SHP77 (cell line): ENCODE measurements at regions not wholly inside any gene's neighbourhood (a gene's known extent, or its start where the extent isn't known, plus 50 kb on each side); places are given as distances from the start of the nearest gene placed in this dataset.

Source experiments
- DNase-seq, 2 experiments: peaks; one replicate each; lab custom pipeline; 2025; lab: John Stamatoyannopoulos, UW

DNA sequence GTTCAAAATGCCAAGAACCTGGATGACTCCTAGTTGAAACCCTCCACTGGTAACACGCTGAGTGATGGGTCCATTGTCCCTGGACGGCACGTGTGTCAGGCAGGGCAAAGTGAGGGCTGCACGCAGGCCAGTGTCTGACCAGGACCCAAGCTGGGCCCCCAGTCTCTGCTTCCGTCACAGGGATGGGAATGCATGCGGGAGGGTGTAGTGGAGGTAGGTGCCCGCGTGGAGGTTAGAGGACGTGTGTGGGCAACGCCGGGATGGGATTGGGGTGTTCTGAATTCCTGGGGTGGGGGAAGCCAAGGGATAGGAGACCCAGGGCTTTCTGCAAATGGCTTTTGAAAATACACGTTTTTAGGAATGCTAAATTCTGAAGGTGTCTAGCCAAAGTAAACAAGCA is 943.3 kb downstream of the BRD1 start:
- DNase-seq, result no peak

DNA sequence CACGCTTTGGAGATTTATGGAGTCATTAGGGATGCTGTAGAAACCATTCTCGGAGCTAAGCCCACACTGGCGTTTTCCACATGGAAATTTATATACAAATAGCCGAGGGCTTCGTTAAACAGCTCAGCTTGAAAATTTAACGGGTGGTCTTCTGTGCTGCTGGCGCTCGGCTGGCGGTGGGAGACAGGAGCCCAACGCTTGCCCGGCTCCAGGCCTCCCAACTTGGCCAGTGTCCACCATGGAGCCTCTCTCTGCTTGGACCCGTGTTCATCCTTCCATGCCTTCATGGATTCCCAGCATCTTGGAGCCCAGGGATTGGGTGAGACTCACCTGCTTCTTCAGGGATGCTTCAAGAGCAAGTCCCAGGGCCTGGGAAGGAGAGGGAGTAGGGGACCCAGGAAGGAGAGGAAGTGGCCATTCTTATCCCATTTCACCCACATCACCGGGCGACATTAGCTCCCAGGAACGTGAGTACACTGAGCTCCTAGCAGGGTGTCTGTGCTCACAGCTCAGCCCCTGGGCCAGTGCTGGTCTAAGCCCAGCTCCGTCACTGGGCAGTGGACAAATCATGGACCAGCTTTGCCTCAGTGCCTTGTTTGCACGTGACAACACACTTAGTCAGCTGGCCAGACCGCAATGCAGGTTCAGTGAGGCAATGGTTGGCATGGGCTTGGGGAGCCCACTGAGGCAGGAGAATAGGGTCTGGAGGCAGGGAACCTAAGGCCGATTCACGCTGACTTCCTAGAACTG is 944.3 kb downstream of the BRD1 start:
- DNase-seq, result no peak

DNA sequence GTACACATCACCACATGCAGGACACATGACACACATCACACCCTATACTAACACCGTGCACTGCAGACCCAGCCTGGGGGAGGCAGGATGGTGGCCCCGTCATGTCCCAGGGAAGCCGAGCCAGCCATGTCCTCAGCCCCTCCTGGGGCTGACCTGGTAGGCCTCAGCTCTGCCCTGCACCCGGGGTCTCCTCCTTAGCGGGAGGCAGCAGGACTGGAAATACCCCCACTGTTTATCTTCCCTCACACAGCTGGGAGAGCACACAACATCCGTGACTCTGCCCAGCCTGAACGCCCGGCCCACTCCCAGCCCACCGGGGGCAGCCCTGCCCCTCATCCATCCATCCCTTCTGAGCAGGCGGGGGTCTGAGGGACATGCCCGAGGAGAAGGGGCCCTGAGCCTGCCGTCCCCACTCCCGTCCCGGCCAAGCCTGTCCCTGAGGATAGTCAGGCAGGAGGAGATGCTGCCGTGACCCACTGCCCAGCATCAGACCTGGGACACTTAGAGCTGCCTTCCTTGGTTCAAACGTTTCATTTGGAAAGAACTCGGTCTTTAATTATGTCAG is 945.0 kb downstream of the BRD1 start:
- no peak for DNase-seq

DNA sequence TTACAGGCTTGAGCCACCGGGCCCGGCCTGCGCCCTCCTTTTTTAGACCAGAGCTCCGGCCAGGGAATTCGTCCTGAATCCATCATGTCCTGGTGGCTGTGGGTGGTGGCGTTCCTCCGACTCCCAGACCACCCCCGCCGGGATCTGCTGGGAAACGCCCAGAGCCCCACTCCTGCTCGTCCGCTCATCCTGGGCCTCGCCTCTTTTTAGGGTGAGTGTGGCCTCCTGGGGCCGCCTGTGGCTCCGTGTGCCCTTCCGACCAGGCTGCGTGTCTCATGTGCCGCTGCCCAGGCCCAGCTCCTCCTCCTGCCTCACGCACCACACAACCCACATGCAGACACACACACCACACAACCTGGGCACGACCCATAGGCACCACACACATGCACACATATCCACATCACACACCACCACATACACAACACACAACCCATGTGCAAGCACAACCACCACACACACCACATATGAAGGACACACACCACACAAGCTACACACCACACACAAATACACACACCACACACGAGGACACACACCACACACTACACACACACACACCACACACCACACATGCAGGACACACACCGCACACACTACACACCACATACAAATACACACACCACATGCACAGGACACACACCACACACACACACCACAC is 946.2 kb downstream of the BRD1 start:
- DNase-seq, result no peak

DNA sequence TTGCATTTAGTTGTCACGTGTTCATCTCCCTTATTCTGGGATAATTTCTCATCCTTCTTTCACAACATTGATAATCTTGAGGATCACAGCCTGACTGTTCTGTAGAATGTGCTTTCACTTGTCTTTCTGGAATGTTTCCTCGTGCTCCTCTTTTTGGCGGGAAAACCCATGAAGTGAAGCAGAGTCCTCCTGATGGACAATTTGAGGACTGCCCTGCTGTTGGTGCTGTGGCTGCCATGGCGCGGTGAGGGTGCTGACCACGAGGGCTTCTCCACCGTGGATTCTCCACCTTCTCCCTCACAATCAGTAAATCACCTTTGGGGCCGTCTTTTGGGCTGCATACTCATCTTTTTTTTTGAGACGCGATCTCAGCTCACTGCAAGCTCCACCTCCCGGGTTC is 946.9 kb downstream of the BRD1 start:
- DNase-seq, result no peak

DNA sequence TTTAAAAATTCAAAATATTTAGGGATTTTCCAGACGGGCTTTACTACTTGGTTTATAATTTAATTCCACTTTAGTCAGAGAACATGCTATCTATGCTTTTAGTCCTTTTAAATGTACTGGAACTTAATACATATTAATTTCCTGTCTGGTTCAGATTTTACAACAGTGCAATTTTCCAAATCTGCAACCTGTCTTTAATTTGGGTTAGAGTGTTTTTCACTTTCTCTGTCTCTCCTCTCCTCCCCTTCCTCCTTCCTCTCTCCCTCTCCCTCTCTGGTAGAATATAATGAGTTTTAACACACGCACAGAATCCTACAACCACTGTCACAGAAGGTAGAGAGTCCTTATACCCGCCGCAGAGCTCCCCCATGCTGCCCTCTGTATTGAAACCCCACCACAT is 950.7 kb downstream of the BRD1 start:
- no peak for DNase-seq

DNA sequence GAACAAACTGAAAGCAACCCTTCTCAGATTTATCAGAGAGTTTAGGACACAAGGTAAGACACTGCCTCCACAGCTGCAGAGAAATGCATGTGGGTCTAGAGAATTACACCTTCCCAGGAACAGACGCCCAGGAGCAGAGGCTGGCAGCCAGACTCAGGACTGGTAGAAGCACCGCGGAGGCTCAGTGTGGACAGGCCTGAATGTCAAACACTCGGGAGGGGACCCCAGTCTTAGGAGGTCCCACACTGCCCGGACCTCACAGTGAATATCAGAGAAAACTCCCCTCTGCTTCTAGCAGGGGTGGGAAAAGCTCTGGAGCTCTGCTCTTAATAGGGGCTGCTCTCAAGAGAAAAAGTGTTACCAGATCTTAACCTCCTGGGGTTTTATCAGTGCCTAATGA is 952.7 kb downstream of the BRD1 start:
- no peak for DNase-seq

DNA sequence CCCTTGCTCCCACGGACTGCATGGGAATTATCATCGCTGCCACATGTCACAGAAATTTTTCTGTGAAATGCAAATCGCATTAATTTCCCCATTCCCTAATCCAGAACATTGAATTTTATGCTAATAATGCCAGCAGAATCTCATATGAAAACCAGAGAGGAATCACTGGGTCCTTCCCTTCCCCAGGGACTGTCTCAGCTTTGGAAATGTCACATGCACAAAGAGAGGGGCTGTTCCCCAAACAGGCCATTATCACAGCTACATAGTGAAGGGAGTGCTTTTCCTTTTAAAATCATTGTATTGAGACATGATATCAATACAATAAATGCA is 954.5 kb downstream of the BRD1 start:
- DNase-seq, result no peak

DNA sequence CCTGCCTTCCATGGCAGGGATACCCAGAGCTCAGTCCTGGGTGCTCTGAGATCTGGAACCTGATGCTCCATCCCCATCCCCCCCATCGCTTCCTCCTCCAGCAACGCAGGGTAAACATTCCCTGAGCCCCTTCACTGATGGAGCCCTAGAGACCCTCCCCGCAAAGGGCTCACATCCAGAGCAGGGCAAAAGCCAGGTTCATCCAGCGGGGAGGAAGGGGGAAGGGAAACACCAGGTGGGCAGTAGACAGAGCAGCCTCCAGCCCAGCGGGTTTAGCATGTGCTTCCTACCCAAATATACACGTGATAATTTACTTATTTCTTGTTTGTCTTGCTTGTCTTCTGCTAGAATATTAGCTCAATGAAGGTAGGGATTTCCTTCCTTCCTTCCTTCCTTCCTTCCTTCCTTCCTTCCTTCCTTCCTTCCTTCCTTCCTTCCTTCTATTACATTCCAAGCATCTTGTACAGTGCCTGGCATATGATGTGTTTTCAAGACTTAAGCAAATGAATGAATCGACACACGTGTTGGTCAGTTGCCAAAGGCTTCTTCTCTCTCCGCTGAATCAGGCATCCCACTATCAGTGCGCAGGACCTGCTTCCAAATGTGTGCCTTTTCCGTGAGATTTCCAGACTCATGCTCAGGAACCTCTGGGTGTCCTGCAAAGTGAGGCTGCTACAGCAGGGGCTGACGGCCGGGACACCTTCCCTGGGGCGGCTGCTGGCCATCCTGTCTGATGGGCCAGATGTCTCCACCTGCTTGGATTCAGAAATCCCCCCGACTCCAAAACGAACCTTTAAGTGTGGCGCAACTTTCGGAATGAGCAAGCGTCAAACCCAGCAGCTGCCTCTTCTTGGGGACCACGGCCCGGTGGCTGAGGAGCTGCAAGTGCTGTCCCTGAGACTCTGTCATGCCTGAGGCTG is 955.1 kb downstream of the BRD1 start:
- DNase-seq, result no peak

DNA sequence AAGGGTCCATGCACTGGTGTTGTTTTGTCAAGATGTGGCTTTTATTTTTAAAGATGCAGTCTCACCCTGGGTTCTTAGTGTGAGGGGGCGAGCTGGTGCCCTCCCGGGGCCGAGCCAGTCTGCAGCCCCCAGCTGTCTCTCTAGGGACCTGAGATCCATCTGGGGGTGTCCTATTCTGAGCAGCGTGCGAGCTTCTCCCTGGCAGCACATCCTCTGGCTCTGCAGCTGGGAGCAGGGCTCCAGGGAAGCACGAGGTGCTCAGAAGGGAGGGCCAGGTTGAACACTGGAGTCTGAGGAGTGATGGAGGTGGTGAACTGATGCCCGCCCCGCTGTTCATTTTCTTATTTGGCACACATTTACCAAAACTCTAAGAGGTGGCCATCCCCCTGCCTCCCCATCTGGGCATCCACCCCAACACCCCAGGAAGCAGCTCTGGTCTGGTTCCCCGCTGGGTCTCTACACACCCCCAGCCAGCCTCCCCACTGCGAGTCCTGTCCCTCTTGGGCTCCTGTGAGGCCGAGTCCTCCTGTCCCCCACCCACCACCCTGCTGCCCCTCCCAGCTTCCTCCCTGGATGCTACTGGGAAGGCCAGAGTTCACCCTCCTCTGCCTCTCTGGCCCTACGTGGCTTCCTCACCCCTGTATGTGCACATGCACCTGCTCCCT is 956.4 kb downstream of the BRD1 start:
- no peak for DNase-seq

DNA sequence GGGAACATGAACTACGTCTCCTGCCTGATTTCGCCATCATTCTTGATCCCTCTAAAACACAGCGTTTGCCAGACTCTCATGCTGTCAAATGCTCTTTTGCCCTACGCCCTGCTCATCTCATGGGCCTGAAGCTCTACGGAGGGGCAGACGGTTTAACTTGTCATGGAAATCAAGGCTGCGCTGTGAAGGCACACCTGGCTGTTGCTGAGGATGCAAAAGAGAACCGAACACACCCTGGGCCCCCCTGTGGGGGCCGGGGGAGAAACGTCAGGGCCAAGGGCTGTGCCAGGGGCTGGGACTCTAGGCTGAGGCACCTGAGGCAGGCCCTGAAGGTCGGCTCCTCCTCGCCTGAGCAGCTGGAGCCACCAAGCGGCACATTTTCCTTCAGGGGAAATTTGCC is 957.2 kb downstream of the BRD1 start:
- no peak for DNase-seq

DNA sequence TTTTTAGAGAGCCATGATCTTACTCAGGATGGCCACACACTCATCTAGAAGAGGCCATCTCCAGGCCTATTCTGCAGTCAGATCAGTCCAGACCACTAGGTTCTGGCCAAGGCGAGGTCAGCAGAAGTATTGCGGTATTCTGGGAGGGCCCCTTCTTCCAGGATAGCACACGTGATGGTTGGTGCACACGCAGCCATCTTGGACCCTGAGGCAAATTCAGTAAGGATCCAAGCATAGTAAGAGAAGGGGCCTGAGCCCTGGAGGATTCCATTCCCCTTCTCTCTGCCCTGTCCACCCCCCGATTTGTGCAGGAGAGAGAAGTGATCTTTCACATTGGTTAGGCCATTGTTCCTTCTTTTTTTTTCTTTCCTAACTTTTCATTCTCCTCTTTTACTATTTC is 957.9 kb downstream of the BRD1 start:
- DNase-seq, result no peak

DNA sequence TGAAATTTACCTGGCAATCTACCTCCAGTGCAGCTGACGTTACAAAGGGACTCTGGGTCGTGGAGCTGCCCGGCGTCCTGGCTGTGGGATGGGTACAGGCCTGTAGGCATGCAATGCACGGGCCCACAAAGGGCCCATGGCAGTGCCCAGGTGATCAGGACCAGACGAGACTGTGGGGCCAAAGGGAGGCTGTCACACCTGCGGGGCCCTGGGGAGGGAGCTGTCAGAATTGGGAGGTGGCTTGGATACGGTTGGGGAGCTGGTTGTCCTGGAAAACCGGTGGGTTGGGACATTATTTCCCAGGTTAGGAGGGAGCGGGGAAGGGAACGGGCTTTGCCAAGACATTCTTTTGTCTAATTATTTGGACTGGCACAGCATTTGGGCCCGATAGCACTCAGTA is 958.5 kb downstream of the BRD1 start:
- DNase-seq, result no peak

DNA sequence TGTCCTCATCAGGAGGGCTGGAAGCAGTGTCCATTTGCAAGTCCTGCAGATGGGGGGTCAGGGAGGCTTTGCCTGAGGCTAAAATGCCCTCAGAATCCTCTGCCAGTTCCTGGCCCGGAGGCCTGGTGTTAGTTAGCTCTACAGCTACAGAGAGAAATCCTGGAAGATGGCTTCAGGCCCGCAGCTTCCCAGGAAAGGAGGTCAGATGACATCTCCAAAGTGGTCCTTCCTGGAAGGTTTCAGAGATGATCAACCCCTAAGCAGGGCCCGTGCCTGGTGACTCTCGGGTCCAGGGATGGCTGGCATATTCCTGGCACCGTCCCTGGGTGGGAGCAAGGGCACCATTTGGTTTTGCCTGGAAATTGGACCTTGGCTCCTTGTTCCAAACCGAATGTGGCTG is 959.1 kb downstream of the BRD1 start:
- no peak for DNase-seq

DNA sequence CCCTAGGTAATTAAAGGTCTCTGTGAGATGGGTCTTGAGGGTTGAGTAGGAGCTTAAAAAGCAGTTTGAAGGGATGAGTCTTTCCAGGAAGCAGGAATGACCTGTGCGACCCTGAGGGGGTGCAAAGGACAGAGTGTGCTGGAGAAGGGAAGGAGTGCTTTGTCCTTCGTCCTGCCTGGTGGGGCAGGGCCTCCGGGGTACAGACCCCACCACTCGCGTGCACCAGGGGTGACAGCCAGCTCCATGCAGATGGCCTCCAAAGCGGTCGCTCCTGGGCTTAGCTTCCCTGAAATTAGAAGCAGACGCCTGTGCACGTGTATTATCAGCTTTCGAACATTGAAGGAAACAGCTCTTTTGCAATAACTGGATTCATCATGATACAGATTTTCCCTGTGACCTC is 959.8 kb downstream of the BRD1 start:
- no peak for DNase-seq

DNA sequence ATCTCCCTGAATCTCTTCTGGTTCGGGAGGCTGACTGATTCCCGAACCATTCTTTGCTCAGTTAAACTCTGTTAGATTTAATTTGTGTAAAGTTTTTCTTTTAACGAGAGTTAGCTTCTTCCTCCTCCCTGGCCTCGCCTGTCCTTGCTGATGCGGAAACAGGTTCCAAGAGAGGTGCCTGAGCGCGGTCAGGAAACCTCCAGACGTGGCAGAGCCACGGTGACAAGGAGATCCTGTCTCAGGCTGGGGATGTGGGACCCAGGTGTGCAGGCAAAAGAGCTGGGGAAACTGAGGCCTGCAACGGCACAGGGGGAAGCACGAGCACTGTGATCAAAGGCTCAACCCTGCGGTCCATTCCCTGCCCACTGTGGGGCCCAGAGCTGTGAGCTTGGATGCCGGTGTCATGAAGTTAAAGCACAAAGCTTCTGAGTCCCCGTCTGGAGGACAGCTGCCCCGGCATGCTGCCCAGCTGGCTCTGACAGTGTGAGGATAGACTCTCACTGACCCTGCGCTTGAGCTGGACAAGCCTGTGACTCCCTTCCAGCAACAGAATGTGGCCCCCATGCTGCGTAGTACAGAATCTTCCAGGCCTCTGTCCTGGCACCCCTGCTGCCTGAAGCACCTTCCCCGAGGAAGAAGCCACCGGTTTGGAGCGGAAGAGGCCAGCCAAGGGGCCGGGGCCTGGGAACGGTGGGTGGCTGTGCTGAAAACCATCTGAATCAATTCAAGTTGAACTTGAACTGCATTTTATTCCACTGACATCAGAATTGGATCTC is 960.6 kb downstream of the BRD1 start:
- no peak for DNase-seq

DNA sequence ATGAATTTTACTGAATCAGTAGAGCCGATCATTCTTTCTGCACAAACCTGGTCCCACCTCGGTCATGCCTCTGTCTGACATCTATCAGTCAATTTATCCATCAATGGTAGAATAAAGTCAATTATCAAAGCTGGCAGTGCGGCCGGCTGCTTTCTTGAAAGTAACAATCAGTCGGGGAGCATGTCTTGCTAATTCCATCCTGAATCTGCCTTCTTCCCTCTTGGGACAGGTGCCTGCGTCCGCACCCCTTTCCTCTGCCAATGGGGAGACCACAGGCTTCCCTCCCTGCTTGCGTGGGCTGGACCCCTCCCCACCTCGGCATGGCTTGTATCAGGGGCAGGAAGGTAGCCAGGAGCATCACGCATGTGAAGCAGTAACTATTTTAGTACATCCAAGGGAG is 962.9 kb downstream of the BRD1 start:
- DNase-seq, result no peak

DNA sequence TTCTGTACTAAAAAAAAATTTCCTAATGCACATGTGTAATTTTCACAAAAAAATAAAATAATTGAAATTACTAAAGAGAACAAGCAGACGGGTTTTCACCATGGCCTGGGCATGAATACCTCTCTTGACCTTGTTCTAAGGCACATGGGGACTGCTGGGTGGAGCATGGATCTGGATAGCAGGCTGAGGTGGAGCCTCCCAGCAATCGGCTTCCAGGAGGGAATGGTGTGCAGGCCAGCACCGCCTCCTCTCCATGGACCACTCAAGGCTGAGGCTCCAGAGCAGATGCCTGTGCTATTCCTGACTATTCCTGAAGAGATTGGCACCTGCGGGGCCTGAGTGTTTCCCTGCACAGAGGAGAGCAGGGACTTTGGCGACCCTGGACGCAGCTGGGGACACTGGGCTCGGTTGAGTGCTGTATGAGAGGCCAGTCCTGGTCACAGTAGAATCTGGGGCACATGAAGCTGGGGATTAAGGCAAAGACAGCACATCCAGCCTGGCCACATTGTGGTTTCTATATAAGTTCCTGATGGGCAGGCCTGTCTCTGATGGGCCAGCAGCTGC is 963.6 kb downstream of the BRD1 start:
- no peak for DNase-seq

DNA sequence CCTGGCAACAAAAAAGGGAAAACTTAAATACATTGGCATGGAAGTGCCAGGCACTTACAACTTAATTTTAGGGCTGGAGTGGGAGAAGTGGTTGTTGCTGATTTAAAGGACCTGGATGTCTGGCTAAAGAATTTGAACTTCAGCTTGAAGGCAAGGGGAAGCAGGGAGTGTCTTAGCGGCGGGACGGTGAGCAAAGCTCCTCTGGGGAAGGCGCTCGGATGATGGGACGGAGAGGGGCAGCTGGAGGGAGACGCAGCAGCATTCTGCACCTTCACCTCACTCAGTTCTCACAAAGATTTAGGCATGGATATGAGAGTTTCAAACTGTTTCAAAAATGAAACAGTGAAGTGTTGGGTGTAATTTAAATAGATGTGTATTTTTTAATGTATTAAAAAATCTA is 967.1 kb downstream of the BRD1 start:
- DNase-seq, result no peak

DNA sequence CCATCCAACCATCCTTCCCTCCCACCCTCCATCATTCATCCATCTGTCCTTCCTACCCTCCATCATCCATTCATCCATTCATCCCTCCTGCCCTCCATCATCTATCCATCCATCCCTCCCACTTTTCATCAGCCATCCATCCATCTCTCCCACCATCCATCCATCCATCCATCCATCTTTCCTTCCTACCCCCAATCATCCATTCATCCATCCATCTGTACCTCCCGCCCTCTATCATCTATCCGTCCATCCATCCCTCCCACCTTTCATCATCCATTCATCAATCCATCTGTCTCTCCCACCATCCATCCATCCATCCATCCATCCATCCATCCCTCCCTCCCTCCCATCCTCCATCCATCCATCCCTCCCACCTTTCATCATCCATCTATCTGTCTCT is 968.8 kb downstream of the BRD1 start:
- no peak for DNase-seq

DNA sequence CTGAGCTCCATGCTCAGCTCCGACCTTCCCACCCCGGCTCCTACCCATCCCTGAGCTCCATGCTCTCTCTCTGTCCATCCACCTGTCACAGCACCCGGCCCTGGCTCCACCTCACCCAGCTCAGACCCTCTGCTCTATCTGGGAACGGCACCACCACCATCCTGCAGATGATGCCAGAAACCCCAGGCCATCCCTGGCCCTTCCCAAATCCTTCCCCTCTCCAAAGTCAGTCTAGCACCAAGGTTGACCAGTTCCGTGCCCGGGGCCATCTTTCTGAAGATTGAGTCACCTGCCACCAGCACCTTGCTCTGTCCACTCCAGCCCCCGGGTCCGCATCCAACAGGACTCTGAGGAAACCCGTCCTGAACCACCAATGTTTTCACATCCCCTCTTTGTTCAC is 969.6 kb downstream of the BRD1 start:
- DNase-seq, result no peak
